ENCODE measurements at regions not wholly inside any gene's neighbourhood (a gene's known extent, or its start where the extent isn't known, plus 50 kb on each side); places are given as distances from the start of the nearest gene placed in this dataset.

GRCh38 chr14:89621791-89622638 is 205.0 kb upstream of the FOXN3 start:
- TF ChIP-seq CTCF (IDR thresholded peaks at IDR 0.05) (no peak), POLR2A (IDR thresholded peaks at IDR 0.05) (no peak)

Data from body of pancreas (tissue), 4 donors.